Glutamatergic neuron (in vitro differentiated cells): ENCODE measurements at regions not wholly inside any gene's neighbourhood (a gene's known extent, or its start where the extent isn't known, plus 50 kb on each side); places are given as distances from the start of the nearest gene placed in this dataset.

Experiments
- DNase-seq: peaks from one replicate; pipeline ENCODE4 v3.0.0; 2022
- H3K27ac Mint-ChIP-seq: one replicate; pipeline ENCODE4 v1.8.0; 2020; ENCODE audit warnings: mild to moderate bottlenecking, mixed read lengths, inconsistent platforms; ENCODE audit not compliant: unreplicated experiment
- H3K27me3 Mint-ChIP-seq: one replicate; pipeline ENCODE4 v1.8.0; 2020; ENCODE audit warnings: mild to moderate bottlenecking, moderate library complexity, mixed read lengths, inconsistent platforms; ENCODE audit not compliant: unreplicated experiment
- H3K36me3 Mint-ChIP-seq: one replicate; pipeline ENCODE4 v1.8.0; 2020; ENCODE audit warnings: mild to moderate bottlenecking, mixed read lengths, inconsistent platforms; ENCODE audit not compliant: unreplicated experiment
- H3K4me1 Mint-ChIP-seq: one replicate; pipeline ENCODE4 v1.8.0; 2020; ENCODE audit warnings: mild to moderate bottlenecking, low read depth, mixed read lengths, inconsistent platforms; ENCODE audit not compliant: unreplicated experiment
- H3K4me3 Mint-ChIP-seq: one replicate; pipeline ENCODE4 v1.8.0; 2020; ENCODE audit warnings: mild to moderate bottlenecking, mixed read lengths, inconsistent platforms; ENCODE audit not compliant: unreplicated experiment
- H3K9me3 Mint-ChIP-seq: one replicate; pipeline ENCODE4 v1.8.0; 2020; ENCODE audit warnings: mild to moderate bottlenecking, moderate library complexity, mixed read lengths, inconsistent platforms; ENCODE audit not compliant: unreplicated experiment
- CTCF ChIP-seq: fragments of 200-600 bp; sonication (generic); IDR thresholded peaks from one replicate; pipeline ENCODE4 v1.5.0; 2021; ENCODE audit not compliant: partially characterized antibody, unreplicated experiment

DNA sequence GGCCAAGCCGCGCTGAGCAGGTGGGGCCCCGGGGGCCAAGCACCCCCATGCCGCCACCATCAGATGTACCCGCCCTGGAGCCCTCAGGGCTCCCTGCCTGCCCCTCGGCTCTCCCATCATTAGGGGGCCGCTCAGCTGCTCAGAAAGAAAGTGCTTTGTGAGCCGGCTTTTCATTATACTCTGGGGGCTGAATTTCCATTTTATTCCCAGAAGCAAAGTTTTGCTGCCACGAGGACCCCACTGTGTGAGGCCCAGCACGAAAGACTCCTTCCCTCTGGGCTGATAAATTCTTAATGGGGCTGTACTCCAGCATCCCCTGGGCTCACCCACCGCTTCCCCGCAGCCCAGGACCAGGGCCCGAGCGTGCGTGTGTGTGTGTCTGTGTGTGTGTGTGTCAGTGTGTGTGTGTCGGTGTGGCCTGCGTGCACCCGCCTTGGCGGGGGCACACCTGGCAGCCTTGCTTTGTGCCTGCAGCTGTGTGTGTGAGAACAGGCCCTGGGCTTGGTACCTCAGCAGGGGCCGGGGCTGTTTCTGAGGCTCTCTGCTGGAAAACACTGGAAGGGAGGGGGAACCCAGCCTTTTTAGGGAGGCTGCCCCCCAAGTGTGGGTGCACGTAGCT, 103.0 kb upstream of the GSE1 start:
- DNase-seq = no peak
- no peaks in the 10 kb centered on the region for H3K36me3 Mint-ChIP-seq
- peak overlapping the region; percentile 66 for H3K27ac Mint-ChIP-seq
- peaks cover 46% of the 10 kb centered on the region for H3K4me1 Mint-ChIP-seq
- no peak overlapping the region for H3K4me3 Mint-ChIP-seq
- peaks cover 20% of the 10 kb centered on the region for H3K27me3 Mint-ChIP-seq
- peaks cover 11% of the 10 kb centered on the region for H3K9me3 Mint-ChIP-seq
- TF ChIP-seq CTCF = no peak

- H3K36me3 Mint-ChIP-seq = no peaks in the 10 kb centered on the region
- peaks cover 11% of the 10 kb centered on the region for H3K9me3 Mint-ChIP-seq
- peaks cover 41% of the 10 kb centered on the region for H3K4me1 Mint-ChIP-seq
- no peak overlapping the region for H3K4me3 Mint-ChIP-seq
- H3K27ac Mint-ChIP-seq = peak overlapping the region; percentile 43
- no peak for TF ChIP-seq CTCF
- no peak for DNase-seq
- H3K27me3 Mint-ChIP-seq = peaks cover 14% of the 10 kb centered on the region
Measured at GRCh38 chr16:85511938-85512807, 100.9 kb upstream of the GSE1 start.

GRCh38 chr16:85512808-85513115, 100.4 kb upstream of the GSE1 start:
- Mint-ChIP-seq H3K27ac (no peak overlapping the region), H3K4me1 (peaks cover 36% of the 10 kb centered on the region), H3K9me3 (peaks cover 12% of the 10 kb centered on the region), H3K27me3 (peaks cover 12% of the 10 kb centered on the region), H3K4me3 (no peak overlapping the region), H3K36me3 (no peaks in the 10 kb centered on the region)
- no peak for DNase-seq
- TF ChIP-seq CTCF = no peak

GRCh38 chr16:85513180-85513579, 99.9 kb upstream of the GSE1 start:
- Mint-ChIP-seq H3K4me1 (peaks cover 36% of the 10 kb centered on the region), H3K9me3 (peaks cover 12% of the 10 kb centered on the region), H3K36me3 (no peaks in the 10 kb centered on the region), H3K27ac (no peak overlapping the region), H3K27me3 (peaks cover 12% of the 10 kb centered on the region), H3K4me3 (peak overlapping the region; percentile 21)
- no peak for TF ChIP-seq CTCF
- no peak for DNase-seq

DNA sequence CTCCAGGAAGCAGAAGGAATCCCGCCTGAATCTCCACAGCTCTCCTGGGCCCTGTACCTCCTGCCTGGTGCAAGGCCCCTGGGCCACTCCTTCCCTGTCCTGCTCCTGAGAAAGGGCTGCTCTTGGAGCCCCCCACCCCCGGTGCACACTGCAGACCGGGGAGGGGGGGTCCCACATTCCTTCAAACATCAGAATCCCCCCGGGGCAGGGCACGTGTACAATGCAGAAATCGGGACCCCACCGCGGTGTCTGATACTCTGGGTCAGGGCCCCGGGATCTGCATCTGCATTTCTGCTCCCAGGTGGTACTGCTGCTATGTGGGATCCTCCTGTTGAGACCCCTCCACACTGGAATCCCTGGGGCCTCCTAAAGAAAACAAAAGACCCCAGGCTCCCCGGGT, 99.5 kb upstream of the GSE1 start:
- H3K27me3 Mint-ChIP-seq = peaks cover 12% of the 10 kb centered on the region
- H3K27ac Mint-ChIP-seq = no peak overlapping the region
- H3K36me3 Mint-ChIP-seq = no peaks in the 10 kb centered on the region
- TF ChIP-seq CTCF = no peak
- peaks cover 34% of the 10 kb centered on the region for H3K4me1 Mint-ChIP-seq
- peaks cover 12% of the 10 kb centered on the region for H3K9me3 Mint-ChIP-seq
- no peak for DNase-seq
- H3K4me3 Mint-ChIP-seq = peak overlapping the region; percentile 21
